ENCODE measurements at regions not wholly inside any gene's neighbourhood (a gene's known extent, or its start where the extent isn't known, plus 50 kb on each side); places are given as distances from the start of the nearest gene placed in this dataset.

GRCh38 chr18:66066191-66066590, 315.4 kb downstream of the CDH7 start:
- Histone ChIP-seq H3K4me3 (no peak overlapping the region), H3K4me1 (no peaks in the 10 kb centered on the region), H3K27ac (no peak overlapping the region), H3K9me3 (no peaks in the 10 kb centered on the region), H3K27me3 (no peaks in the 10 kb centered on the region), H3K36me3 (no peaks in the 10 kb centered on the region)
- TF ChIP-seq CTCF (IDR thresholded peaks at IDR 0.05) (no peak), POLR2A (IDR thresholded peaks at IDR 0.05) (no peak)
- DNase-seq, result no peak

- Histone ChIP-seq H3K36me3 (no peaks in the 10 kb centered on the region), H3K4me1 (no peaks in the 10 kb centered on the region), H3K9me3 (no peaks in the 10 kb centered on the region), H3K4me3 (no peak overlapping the region), H3K27ac (no peak overlapping the region), H3K27me3 (no peaks in the 10 kb centered on the region)
- no peak for TF ChIP-seq CTCF (IDR thresholded peaks at IDR 0.05)
- TF ChIP-seq POLR2A (IDR thresholded peaks at IDR 0.05), result no peak
- DNase-seq, result no peak
These were observed 297.6 kb downstream of the CDH7 start for GRCh38 chr18:66048406-66048805.

- H3K36me3 ChIP-seq, result no peaks in the 10 kb centered on the region
- H3K4me3 ChIP-seq, result no peak overlapping the region
- H3K27ac ChIP-seq, result no peak overlapping the region
- TF ChIP-seq POLR2A (IDR thresholded peaks at IDR 0.05) (no peak), CTCF (IDR thresholded peaks at IDR 0.05) (peak in 3 of 6 experiments; percentile 39 to 48 (median 40))
- H3K4me1 ChIP-seq, result no peaks in the 10 kb centered on the region
- no peaks in the 10 kb centered on the region for H3K9me3 ChIP-seq
- H3K27me3 ChIP-seq, result no peaks in the 10 kb centered on the region
- DNase-seq, result no peak
These were observed 295.3 kb downstream of the CDH7 start for GRCh38 chr18:66046032-66046602.

- Histone ChIP-seq H3K4me1 (no peaks in the 10 kb centered on the region), H3K36me3 (no peaks in the 10 kb centered on the region), H3K9me3 (no peaks in the 10 kb centered on the region), H3K27me3 (no peaks in the 10 kb centered on the region), H3K27ac (no peak overlapping the region), H3K4me3 (no peak overlapping the region)
- no peak for DNase-seq
- no peak for TF ChIP-seq CTCF (IDR thresholded peaks at IDR 0.05)
These were observed 292.2 kb downstream of the CDH7 start for GRCh38 chr18:66043009-66043408.

GRCh38 chr18:66013969-66014368, 263.2 kb downstream of the CDH7 start:
- Histone ChIP-seq H3K4me1 (no peaks in the 10 kb centered on the region), H3K27ac (no peak overlapping the region), H3K27me3 (no peaks in the 10 kb centered on the region), H3K36me3 (no peaks in the 10 kb centered on the region), H3K9me3 (no peaks in the 10 kb centered on the region), H3K4me3 (no peak overlapping the region)
- no peak for DNase-seq
- no peak for TF ChIP-seq CTCF (IDR thresholded peaks at IDR 0.05)
- no peak for TF ChIP-seq POLR2A (IDR thresholded peaks at IDR 0.05)

- DNase-seq, result no peak
- TF ChIP-seq CTCF (IDR thresholded peaks at IDR 0.05), result no peak
- Histone ChIP-seq H3K4me1 (no peaks in the 10 kb centered on the region), H3K36me3 (no peaks in the 10 kb centered on the region), H3K27me3 (no peaks in the 10 kb centered on the region), H3K9me3 (no peaks in the 10 kb centered on the region), H3K4me3 (no peak overlapping the region), H3K27ac (no peak overlapping the region)
These were observed 261.1 kb downstream of the CDH7 start for GRCh38 chr18:66011916-66012315.
